Keratinocyte (primary cell): ENCODE measurements at regions not wholly inside any gene's neighbourhood (a gene's known extent, or its start where the extent isn't known, plus 50 kb on each side); places are given as distances from the start of the nearest gene placed in this dataset.
"Not testable (repeated sequence)": the region's sequence is repeated elsewhere in the genome, so short reads cannot be mapped to it uniquely, and the experiment has no call there.

Experiments used
- CTCF ChIP-seq, 3 experiments: IDR thresholded peaks in 1 of 3; conservative IDR thresholded peaks in 1 of 3; optimal IDR thresholded peaks in 1 of 3; 2 replicates in 2 of 3; 3 replicates in 1 of 3; pipeline versions ENCODE3 to v1.5.1; 2011; ENCODE audit warnings: low read length in 3 of 3, mild to moderate bottlenecking in 3 of 3, moderate library complexity in 2 of 3, control low read depth in 1 of 3, inconsistent platforms in 1 of 3; ENCODE audit not compliant: insufficient read depth in 2 of 3; ENCODE audit errors: extremely low read depth in 1 of 3
- EZH2 ChIP-seq: IDR thresholded peaks from one replicate; pipeline ENCODE4 v1.6.1; 2012; ENCODE audit warnings: inconsistent platforms, mild to moderate bottlenecking, low read length, moderate library complexity

DNA sequence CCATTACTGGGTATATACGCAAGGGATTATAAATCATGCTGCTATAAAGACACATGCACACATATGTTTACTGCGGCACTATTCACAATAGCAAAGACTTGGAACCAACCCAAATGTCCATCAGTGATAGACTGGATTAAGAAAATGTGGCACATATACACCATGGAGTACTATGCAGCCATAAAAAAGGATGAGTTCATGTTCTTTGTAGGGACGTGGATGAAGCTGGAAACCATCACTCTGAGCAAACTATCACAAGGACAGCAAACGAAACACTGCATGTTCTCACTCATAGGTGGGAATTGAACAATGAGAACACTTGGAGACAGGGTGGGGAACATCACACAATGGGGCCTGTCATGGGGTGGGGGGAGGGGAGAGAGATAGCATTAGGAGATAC lies 313.3 kb upstream of the ADAMTS9 start:
- not testable (repeated sequence) for TF ChIP-seq CTCF (optimal IDR thresholded peaks at IDR 0.05 in 1 of 3, IDR thresholded peaks at IDR 0.05 in 1 of 3, conservative IDR thresholded peaks at IDR 0.05 in 1 of 3; ENCODE audit: extremely low read depth in 1 of 3, insufficient read depth in 2 of 3, low read length in 3 of 3); EZH2
